ENCODE measurements at regions not wholly inside any gene's neighbourhood (a gene's known extent, or its start where the extent isn't known, plus 50 kb on each side); places are given as distances from the start of the nearest gene placed in this dataset.

GRCh38 chr15:93359060-93359408 lies 270.0 kb upstream of the RGMA start (continued):
- TF ChIP-seq, protein P1, sequence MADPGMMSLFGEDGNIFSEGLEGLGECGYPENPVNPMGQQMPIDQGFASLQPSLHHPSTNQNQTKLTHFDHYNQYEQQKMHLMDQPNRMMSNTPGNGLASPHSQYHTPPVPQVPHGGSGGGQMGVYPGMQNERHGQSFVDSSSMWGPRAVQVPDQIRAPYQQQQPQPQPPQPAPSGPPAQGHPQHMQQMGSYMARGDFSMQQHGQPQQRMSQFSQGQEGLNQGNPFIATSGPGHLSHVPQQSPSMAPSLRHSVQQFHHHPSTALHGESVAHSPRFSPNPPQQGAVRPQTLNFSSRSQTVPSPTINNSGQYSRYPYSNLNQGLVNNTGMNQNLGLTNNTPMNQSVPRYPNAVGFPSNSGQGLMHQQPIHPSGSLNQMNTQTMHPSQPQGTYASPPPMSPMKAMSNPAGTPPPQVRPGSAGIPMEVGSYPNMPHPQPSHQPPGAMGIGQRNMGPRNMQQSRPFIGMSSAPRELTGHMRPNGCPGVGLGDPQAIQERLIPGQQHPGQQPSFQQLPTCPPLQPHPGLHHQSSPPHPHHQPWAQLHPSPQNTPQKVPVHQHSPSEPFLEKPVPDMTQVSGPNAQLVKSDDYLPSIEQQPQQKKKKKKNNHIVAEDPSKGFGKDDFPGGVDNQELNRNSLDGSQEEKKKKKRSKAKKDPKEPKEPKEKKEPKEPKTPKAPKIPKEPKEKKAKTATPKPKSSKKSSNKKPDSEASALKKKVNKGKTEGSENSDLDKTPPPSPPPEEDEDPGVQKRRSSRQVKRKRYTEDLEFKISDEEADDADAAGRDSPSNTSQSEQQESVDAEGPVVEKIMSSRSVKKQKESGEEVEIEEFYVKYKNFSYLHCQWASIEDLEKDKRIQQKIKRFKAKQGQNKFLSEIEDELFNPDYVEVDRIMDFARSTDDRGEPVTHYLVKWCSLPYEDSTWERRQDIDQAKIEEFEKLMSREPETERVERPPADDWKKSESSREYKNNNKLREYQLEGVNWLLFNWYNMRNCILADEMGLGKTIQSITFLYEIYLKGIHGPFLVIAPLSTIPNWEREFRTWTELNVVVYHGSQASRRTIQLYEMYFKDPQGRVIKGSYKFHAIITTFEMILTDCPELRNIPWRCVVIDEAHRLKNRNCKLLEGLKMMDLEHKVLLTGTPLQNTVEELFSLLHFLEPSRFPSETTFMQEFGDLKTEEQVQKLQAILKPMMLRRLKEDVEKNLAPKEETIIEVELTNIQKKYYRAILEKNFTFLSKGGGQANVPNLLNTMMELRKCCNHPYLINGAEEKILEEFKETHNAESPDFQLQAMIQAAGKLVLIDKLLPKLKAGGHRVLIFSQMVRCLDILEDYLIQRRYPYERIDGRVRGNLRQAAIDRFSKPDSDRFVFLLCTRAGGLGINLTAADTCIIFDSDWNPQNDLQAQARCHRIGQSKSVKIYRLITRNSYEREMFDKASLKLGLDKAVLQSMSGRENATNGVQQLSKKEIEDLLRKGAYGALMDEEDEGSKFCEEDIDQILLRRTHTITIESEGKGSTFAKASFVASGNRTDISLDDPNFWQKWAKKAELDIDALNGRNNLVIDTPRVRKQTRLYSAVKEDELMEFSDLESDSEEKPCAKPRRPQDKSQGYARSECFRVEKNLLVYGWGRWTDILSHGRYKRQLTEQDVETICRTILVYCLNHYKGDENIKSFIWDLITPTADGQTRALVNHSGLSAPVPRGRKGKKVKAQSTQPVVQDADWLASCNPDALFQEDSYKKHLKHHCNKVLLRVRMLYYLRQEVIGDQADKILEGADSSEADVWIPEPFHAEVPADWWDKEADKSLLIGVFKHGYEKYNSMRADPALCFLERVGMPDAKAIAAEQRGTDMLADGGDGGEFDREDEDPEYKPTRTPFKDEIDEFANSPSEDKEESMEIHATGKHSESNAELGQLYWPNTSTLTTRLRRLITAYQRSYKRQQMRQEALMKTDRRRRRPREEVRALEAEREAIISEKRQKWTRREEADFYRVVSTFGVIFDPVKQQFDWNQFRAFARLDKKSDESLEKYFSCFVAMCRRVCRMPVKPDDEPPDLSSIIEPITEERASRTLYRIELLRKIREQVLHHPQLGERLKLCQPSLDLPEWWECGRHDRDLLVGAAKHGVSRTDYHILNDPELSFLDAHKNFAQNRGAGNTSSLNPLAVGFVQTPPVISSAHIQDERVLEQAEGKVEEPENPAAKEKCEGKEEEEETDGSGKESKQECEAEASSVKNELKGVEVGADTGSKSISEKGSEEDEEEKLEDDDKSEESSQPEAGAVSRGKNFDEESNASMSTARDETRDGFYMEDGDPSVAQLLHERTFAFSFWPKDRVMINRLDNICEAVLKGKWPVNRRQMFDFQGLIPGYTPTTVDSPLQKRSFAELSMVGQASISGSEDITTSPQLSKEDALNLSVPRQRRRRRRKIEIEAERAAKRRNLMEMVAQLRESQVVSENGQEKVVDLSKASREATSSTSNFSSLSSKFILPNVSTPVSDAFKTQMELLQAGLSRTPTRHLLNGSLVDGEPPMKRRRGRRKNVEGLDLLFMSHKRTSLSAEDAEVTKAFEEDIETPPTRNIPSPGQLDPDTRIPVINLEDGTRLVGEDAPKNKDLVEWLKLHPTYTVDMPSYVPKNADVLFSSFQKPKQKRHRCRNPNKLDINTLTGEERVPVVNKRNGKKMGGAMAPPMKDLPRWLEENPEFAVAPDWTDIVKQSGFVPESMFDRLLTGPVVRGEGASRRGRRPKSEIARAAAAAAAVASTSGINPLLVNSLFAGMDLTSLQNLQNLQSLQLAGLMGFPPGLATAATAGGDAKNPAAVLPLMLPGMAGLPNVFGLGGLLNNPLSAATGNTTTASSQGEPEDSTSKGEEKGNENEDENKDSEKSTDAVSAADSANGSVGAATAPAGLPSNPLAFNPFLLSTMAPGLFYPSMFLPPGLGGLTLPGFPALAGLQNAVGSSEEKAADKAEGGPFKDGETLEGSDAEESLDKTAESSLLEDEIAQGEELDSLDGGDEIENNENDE (IDR thresholded peaks at IDR 0.05; ENCODE audit: insufficient replicate concordance, low read length) = no peak
- TF ChIP-seq RAD21 (IDR thresholded peaks at IDR 0.05 in 1 of 2, conservative IDR thresholded peaks at IDR 0.05 in 1 of 2; ENCODE audit: low read depth in 2 of 2, low read length in 2 of 2) = no peak
- no peak for TF ChIP-seq CEBPB (IDR thresholded peaks at IDR 0.05; ENCODE audit: low read depth, low read length)

Measured in H1 (cell line).